Thoracic aorta (tissue), 2 donors: ENCODE measurements at regions not wholly inside any gene's neighbourhood (a gene's known extent, or its start where the extent isn't known, plus 50 kb on each side); places are given as distances from the start of the nearest gene placed in this dataset.
"Not testable (repeated sequence)": the region's sequence is repeated elsewhere in the genome, so short reads cannot be mapped to it uniquely, and the experiment has no call there.

Experiments
- ATAC-seq: fragments of 150-250 bp; one replicate; pipeline ENCODE4 v1.8.0; 2017; ENCODE audit warnings: low read depth; ENCODE audit not compliant: insufficient number of reproducible peaks, low FRiP score
- DNase-seq: peaks from one replicate; pipeline ENCODE4 v3.0.0-alpha.2; 2020; ENCODE audit warnings: low spot score
- H3K27ac ChIP-seq, 2 donors: fragments of 200-600 bp; sonication (generic); 1 replicate in 1 of 2; 2 replicates in 1 of 2; pipeline ENCODE4 v1.5.1; 2016; ENCODE audit warnings: mild to moderate bottlenecking in 2 of 2, moderate library complexity in 2 of 2
- H3K27me3 ChIP-seq: fragments of 200-600 bp; sonication (generic); replicated peaks from 2 replicates; pipeline ENCODE4 v1.6.0; 2016; ENCODE audit warnings: mild to moderate bottlenecking; ENCODE audit not compliant: insufficient read depth
- H3K36me3 ChIP-seq: fragments of 200-600 bp; sonication (generic); one replicate; pipeline ENCODE4 v1.5.1; 2016
- H3K4me1 ChIP-seq, 2 donors: fragments of 200-600 bp; sonication (generic); 1 replicate in 1 of 2; 2 replicates in 1 of 2; pipeline versions ENCODE4 v1.5.1 to v1.6.0; 2016; ENCODE audit warnings: low read depth in 2 of 2, mild to moderate bottlenecking in 1 of 2; ENCODE audit not compliant: control insufficient read depth in 1 of 2
- H3K4me3 ChIP-seq: fragments of 200-600 bp; sonication (generic); 2 replicates; pipeline ENCODE4 v1.5.1; 2016; ENCODE audit warnings: mild to moderate bottlenecking
- H3K9me3 ChIP-seq: fragments of 200-600 bp; sonication (generic); 2 replicates; pipeline ENCODE4 v1.5.1; 2016
- TF ChIP-seq, protein P1 (sequence below): fragments of 200-600 bp; sonication (generic); IDR thresholded peaks from one replicate; pipeline ENCODE4 v1.5.1; 2019; ENCODE audit warnings: antibody characterized with exemption

DNA sequence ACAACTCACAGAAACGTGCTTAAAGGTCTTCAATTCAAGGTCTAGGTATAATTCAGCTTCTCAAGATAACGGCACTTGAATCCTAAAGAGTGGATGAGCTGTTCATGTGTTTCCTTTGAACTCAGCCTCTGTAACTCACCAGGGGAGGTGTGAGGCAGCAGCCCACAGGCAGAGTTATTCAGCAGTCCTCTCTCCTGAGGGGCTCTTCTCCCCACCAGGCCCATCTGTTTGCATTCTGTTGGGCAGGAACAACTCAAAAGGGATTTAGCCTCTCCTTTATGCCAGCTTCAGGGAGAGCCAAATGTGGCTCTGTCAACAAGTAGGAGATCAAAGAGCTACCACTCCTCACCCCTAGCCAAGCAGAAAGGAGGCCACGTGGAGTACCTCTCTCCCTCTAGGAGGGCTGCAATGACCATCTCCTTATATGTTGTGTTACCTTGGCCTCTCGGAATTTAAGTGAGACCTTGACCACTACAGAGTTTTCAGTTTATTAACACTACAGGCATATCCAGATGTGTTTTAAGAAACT, 151.2 kb downstream of the SPATA18 start:
- Histone ChIP-seq H3K27me3 (no peaks in the 10 kb centered on the region), H3K9me3 (no peaks in the 10 kb centered on the region), H3K4me3 (no peak overlapping the region), H3K27ac (no peak overlapping the region), H3K36me3 (no peaks in the 10 kb centered on the region), H3K4me1 (peaks cover 0 to 21% of the 10 kb centered on the region in 2 donors)
- TF ChIP-seq, protein P1, sequence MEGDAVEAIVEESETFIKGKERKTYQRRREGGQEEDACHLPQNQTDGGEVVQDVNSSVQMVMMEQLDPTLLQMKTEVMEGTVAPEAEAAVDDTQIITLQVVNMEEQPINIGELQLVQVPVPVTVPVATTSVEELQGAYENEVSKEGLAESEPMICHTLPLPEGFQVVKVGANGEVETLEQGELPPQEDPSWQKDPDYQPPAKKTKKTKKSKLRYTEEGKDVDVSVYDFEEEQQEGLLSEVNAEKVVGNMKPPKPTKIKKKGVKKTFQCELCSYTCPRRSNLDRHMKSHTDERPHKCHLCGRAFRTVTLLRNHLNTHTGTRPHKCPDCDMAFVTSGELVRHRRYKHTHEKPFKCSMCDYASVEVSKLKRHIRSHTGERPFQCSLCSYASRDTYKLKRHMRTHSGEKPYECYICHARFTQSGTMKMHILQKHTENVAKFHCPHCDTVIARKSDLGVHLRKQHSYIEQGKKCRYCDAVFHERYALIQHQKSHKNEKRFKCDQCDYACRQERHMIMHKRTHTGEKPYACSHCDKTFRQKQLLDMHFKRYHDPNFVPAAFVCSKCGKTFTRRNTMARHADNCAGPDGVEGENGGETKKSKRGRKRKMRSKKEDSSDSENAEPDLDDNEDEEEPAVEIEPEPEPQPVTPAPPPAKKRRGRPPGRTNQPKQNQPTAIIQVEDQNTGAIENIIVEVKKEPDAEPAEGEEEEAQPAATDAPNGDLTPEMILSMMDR: no peak
- DNase-seq: no peak
- no peak for ATAC-seq

DNA sequence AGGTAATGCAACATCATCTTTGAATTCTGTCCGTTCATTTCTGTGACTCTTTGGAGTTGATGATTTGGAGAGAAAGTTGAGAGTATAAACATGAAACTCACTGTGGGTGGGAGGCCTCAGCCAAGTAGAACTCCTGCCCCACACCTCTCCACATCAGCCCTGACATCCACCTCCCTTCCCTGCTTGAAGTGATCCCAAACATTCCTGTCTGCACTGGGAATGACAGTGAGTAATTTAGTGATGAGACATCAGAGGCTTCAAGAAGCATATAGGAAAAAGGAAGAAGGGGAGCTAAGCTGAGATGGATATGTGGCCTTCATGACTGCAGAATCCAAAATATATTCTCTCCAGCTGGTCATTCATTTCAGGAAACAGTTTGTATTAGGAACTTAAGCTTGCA, 151.8 kb downstream of the SPATA18 start:
- Histone ChIP-seq H3K27me3 (no peaks in the 10 kb centered on the region), H3K4me3 (no peak overlapping the region), H3K36me3 (no peaks in the 10 kb centered on the region), H3K9me3 (no peaks in the 10 kb centered on the region), H3K27ac (peak overlapping the region in 1 of 2 donors; percentile 11), H3K4me1 (peaks cover 0 to 15% of the 10 kb centered on the region in 2 donors)
- ATAC-seq: no peak
- DNase-seq: no peak
- TF ChIP-seq, protein P1: no peak

DNA sequence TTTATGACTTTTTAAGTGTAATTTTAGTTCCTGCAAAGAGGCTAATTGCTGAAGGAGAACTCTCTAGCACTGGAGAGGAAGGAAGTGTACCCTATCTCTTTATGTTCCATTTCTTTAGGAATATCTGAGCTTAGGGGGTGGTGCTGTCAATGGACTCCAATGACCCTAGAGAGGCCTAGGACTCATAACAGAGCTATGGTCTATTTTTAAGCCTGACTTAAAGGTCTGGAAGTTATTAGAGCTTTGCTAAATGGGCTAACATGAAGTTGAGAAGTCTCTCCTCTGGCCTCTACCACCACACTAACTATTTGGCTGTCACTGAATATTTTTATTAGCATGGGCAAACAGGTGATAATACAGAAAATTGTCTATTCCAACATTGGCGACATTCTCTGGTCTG, 152.2 kb downstream of the SPATA18 start:
- Histone ChIP-seq H3K9me3 (no peaks in the 10 kb centered on the region), H3K4me3 (no peak overlapping the region), H3K27me3 (no peaks in the 10 kb centered on the region), H3K36me3 (no peaks in the 10 kb centered on the region), H3K4me1 (peaks cover 0 to 15% of the 10 kb centered on the region in 2 donors), H3K27ac (peak overlapping the region in 1 of 2 donors; percentile 11)
- ATAC-seq (no peak), DNase-seq (no peak)
- TF ChIP-seq, protein P1: no peak

DNA sequence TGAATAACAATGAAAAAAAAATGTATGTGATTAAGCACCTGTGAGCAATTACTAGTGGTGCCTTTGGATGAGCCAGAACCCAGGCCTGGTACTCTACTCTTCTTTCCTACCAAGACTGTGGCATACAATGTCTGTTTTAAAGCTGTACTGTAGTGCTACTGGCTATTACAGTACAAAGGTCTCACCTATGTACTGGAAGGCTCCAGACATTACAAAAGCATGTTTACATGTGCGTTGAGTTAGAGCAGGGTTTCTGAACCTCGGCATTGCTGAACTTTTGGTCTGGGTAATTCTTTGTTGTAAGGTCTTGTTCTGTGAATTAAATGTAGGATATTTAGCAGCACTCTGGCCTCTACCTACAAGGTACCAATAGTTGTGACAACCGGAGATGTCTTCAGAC, 153.8 kb downstream of the SPATA18 start:
- ATAC-seq: no peak
- no peak overlapping the region for H3K27ac ChIP-seq
- H3K36me3 ChIP-seq: no peaks in the 10 kb centered on the region
- H3K27me3 ChIP-seq: no peaks in the 10 kb centered on the region
- peaks cover 0 to 9% of the 10 kb centered on the region in 2 donors for H3K4me1 ChIP-seq
- TF ChIP-seq, protein P1: no peak
- H3K9me3 ChIP-seq: no peaks in the 10 kb centered on the region
- H3K4me3 ChIP-seq: no peak overlapping the region
- no peak for DNase-seq

- H3K4me3 ChIP-seq, H3K27me3 ChIP-seq, H3K4me1 ChIP-seq, H3K27ac ChIP-seq, H3K9me3 ChIP-seq, ATAC-seq, DNase-seq, H3K36me3 ChIP-seq: not testable (repeated sequence)
These were observed 156.0 kb downstream of the SPATA18 start for GRCh38 chr4:52207146-52207545.

GRCh38 chr4:52212702-52213101, 161.6 kb downstream of the SPATA18 start:
- no peak overlapping the region for H3K27ac ChIP-seq
- H3K4me3 ChIP-seq: peak overlapping the region; percentile 17
- no peaks in the 10 kb centered on the region for H3K27me3 ChIP-seq
- TF ChIP-seq, protein P1: no peak
- no peaks in the 10 kb centered on the region for H3K36me3 ChIP-seq
- ATAC-seq (no peak), DNase-seq (no peak)
- peaks cover 0 to 7% of the 10 kb centered on the region in 2 donors for H3K4me1 ChIP-seq
- no peaks in the 10 kb centered on the region for H3K9me3 ChIP-seq
